ENCODE measurements at regions not wholly inside any gene's neighbourhood (a gene's known extent, or its start where the extent isn't known, plus 50 kb on each side); places are given as distances from the start of the nearest gene placed in this dataset.
A peak's percentile ranks its signal among the peaks of the same experiment; 100 is the strongest.

- Mint-ChIP-seq H3K4me3 (no peak overlapping the region), H3K27me3 (no peaks in the 10 kb centered on the region), H3K9me3 (no peaks in the 10 kb centered on the region), H3K27ac (peak overlapping the region; percentile 50 to 53), H3K4me1 (peaks cover 31 to 56% (median 49%) of the 10 kb centered on the region in 3 donors), H3K36me3 (peaks cover 10% of the 10 kb centered on the region)
- no peaks in the 10 kb centered on the region for H3K36me3 ChIP-seq (ENCODE audit: control insufficient read depth in 2 of 2, extremely low read depth in 1 of 2, insufficient read depth in 1 of 2, low read length in 1 of 2)
- WGBS (ENCODE audit: insufficient coverage), result no CpG with 5 or more reads among the region's 3 CpGs
- H3K4me3 ChIP-seq (ENCODE audit: control insufficient read depth in 1 of 2, extremely low read depth in 1 of 2, low read length in 1 of 2), result no peak overlapping the region
- no peaks in the 10 kb centered on the region for H3K27me3 ChIP-seq (replicated peaks in 1 of 2; ENCODE audit: control insufficient read depth in 2 of 2, extremely low read depth in 1 of 2, insufficient read depth in 2 of 2, low read length in 1 of 2)
- POLR2A ChIA-PET, result no interaction called here
- no peak for DNase-seq
- ATAC-seq (replicated peaks in 1 of 4), result no peak
- CTCF ChIA-PET, result no interaction called here
- no peaks in the 10 kb centered on the region for H3K9me3 ChIP-seq
- no peak overlapping the region for H3K27ac ChIP-seq (ENCODE audit: low read length)
- peaks cover 19 to 45% of the 10 kb centered on the region in 2 experiments for H3K4me1 ChIP-seq (ENCODE audit: control insufficient read depth in 1 of 2, extremely low read depth in 1 of 2, insufficient read depth in 2 of 2, low read length in 2 of 2)
Measured at GRCh38 chr5:160479220-160479619, 57.6 kb downstream of the PTTG1 start.

- DNase-seq, result no peak
- Mint-ChIP-seq H3K4me1 (peaks cover 24 to 57% (median 52%) of the 10 kb centered on the region in 3 donors), H3K27ac (peak overlapping the region; percentile 71 to 83), H3K9me3 (no peaks in the 10 kb centered on the region), H3K36me3 (peaks cover 13% of the 10 kb centered on the region), H3K27me3 (no peaks in the 10 kb centered on the region), H3K4me3 (peak overlapping the region in 2 of 3 donors; percentile 8 to 54)
- H3K4me3 ChIP-seq (ENCODE audit: control insufficient read depth in 1 of 2, extremely low read depth in 1 of 2, low read length in 1 of 2), result no peak overlapping the region
- H3K27ac ChIP-seq (ENCODE audit: low read length), result no peak overlapping the region
- CTCF ChIA-PET, result no interaction called here
- no peaks in the 10 kb centered on the region for H3K27me3 ChIP-seq (replicated peaks in 1 of 2; ENCODE audit: control insufficient read depth in 2 of 2, extremely low read depth in 1 of 2, insufficient read depth in 2 of 2, low read length in 1 of 2)
- POLR2A ChIA-PET, result no interaction called here
- H3K4me1 ChIP-seq (ENCODE audit: control insufficient read depth in 1 of 2, extremely low read depth in 1 of 2, insufficient read depth in 2 of 2, low read length in 2 of 2), result peaks cover 17 to 44% of the 10 kb centered on the region in 2 experiments
- no peak for ATAC-seq (replicated peaks in 1 of 4)
- no peaks in the 10 kb centered on the region for H3K36me3 ChIP-seq (ENCODE audit: control insufficient read depth in 2 of 2, extremely low read depth in 1 of 2, insufficient read depth in 1 of 2, low read length in 1 of 2)
- 86% methylated on average over 5 of the region's 7 CpGs for WGBS (ENCODE audit: insufficient coverage)
- H3K9me3 ChIP-seq, result no peaks in the 10 kb centered on the region
Measured at GRCh38 chr5:160479926-160480325, 58.3 kb downstream of the PTTG1 start.

GRCh38 chr5:160480652-160481051 lies 59.0 kb downstream of the PTTG1 start:
- ATAC-seq (replicated peaks in 1 of 4), result no peak
- no peak for DNase-seq
- ChIA-PET CTCF (interaction anchor here (0.6 to 0.7 kb wide), 2 partner anchors 42 to 376 kb away, joined by 3 read pairs; no protein-coding TSS in a partner anchor), POLR2A (interaction anchor here in 1 of 2 donors (0.6 kb wide), 1 partner anchor 22 kb away, joined by 3 read pairs; no protein-coding TSS in a partner anchor)
- peaks cover 13% of the 10 kb centered on the region for H3K36me3 Mint-ChIP-seq
- WGBS (ENCODE audit: insufficient coverage), result no CpG with 5 or more reads among the region's 1 CpG
- Histone ChIP-seq H3K27ac (ENCODE audit: low read length) (no peak overlapping the region), H3K36me3 (ENCODE audit: control insufficient read depth in 2 of 2, extremely low read depth in 1 of 2, insufficient read depth in 1 of 2, low read length in 1 of 2) (no peaks in the 10 kb centered on the region), H3K27me3 (replicated peaks in 1 of 2; ENCODE audit: control insufficient read depth in 2 of 2, extremely low read depth in 1 of 2, insufficient read depth in 2 of 2, low read length in 1 of 2) (no peaks in the 10 kb centered on the region), H3K4me1 (ENCODE audit: control insufficient read depth in 1 of 2, extremely low read depth in 1 of 2, insufficient read depth in 2 of 2, low read length in 2 of 2) (peaks cover 17 to 48% of the 10 kb centered on the region in 2 experiments), H3K9me3 (no peaks in the 10 kb centered on the region), H3K4me3 (ENCODE audit: control insufficient read depth in 1 of 2, extremely low read depth in 1 of 2, low read length in 1 of 2) (no peak overlapping the region)
- peak overlapping the region; percentile 6 to 34 for H3K27ac Mint-ChIP-seq
- no peak overlapping the region for H3K4me3 Mint-ChIP-seq
- H3K27me3 Mint-ChIP-seq, result no peaks in the 10 kb centered on the region
- H3K9me3 Mint-ChIP-seq, result no peaks in the 10 kb centered on the region
- peaks cover 19 to 60% (median 56%) of the 10 kb centered on the region in 3 donors for H3K4me1 Mint-ChIP-seq

- no CpG with 5 or more reads among the region's 2 CpGs for WGBS (ENCODE audit: insufficient coverage)
- DNase-seq (no peak), ATAC-seq (replicated peaks in 1 of 4) (no peak)
- Mint-ChIP-seq H3K4me1 (peaks cover 13 to 46% (median 39%) of the 10 kb centered on the region in 3 donors), H3K27ac (peak overlapping the region; percentile 68 to 79), H3K36me3 (peaks cover 13% of the 10 kb centered on the region), H3K27me3 (no peaks in the 10 kb centered on the region), H3K4me3 (no peak overlapping the region), H3K9me3 (no peaks in the 10 kb centered on the region)
- Histone ChIP-seq H3K27me3 (replicated peaks in 1 of 2; ENCODE audit: control insufficient read depth in 2 of 2, extremely low read depth in 1 of 2, insufficient read depth in 2 of 2, low read length in 1 of 2) (no peaks in the 10 kb centered on the region), H3K9me3 (no peaks in the 10 kb centered on the region), H3K4me1 (ENCODE audit: control insufficient read depth in 1 of 2, extremely low read depth in 1 of 2, insufficient read depth in 2 of 2, low read length in 2 of 2) (peaks cover 0 to 27% of the 10 kb centered on the region in 2 experiments), H3K27ac (ENCODE audit: low read length) (no peak overlapping the region), H3K4me3 (ENCODE audit: control insufficient read depth in 1 of 2, extremely low read depth in 1 of 2, low read length in 1 of 2) (no peak overlapping the region), H3K36me3 (ENCODE audit: control insufficient read depth in 2 of 2, extremely low read depth in 1 of 2, insufficient read depth in 1 of 2, low read length in 1 of 2) (no peaks in the 10 kb centered on the region)
- POLR2A ChIA-PET, result interaction anchor here (0.6 to 1.1 kb wide), 2 partner anchors 11 to 187 kb away, joined by 3 to 11 read pairs; no protein-coding TSS in a partner anchor
- CTCF ChIA-PET, result no interaction called here
Measured at GRCh38 chr5:160484678-160485077, 63.0 kb downstream of the PTTG1 start.

GRCh38 chr5:160485364-160485969 lies 63.8 kb downstream of the PTTG1 start:
- no peak overlapping the region for H3K4me3 Mint-ChIP-seq
- H3K27ac ChIP-seq (ENCODE audit: low read length), result peak overlapping the region; percentile 43
- no peaks in the 10 kb centered on the region for H3K9me3 ChIP-seq
- no peak overlapping the region for H3K4me3 ChIP-seq (ENCODE audit: control insufficient read depth in 1 of 2, extremely low read depth in 1 of 2, low read length in 1 of 2)
- CTCF ChIA-PET, result interaction anchor here in 1 of 2 donors (0.6 kb wide), 1 partner anchor 45 kb away, joined by 3 read pairs; no protein-coding TSS in a partner anchor
- peaks cover 13 to 39% (median 35%) of the 10 kb centered on the region in 3 donors for H3K4me1 Mint-ChIP-seq
- H3K27me3 ChIP-seq (replicated peaks in 1 of 2; ENCODE audit: control insufficient read depth in 2 of 2, extremely low read depth in 1 of 2, insufficient read depth in 2 of 2, low read length in 1 of 2), result no peaks in the 10 kb centered on the region
- 63% methylated on average over 2 of the region's 5 CpGs for WGBS (ENCODE audit: insufficient coverage)
- peaks cover 0 to 25% of the 10 kb centered on the region in 2 experiments for H3K4me1 ChIP-seq (ENCODE audit: control insufficient read depth in 1 of 2, extremely low read depth in 1 of 2, insufficient read depth in 2 of 2, low read length in 2 of 2)
- no peaks in the 10 kb centered on the region for H3K9me3 Mint-ChIP-seq
- no peaks in the 10 kb centered on the region for H3K27me3 Mint-ChIP-seq
- H3K36me3 Mint-ChIP-seq, result peaks cover 13% of the 10 kb centered on the region
- H3K27ac Mint-ChIP-seq, result peak overlapping the region; percentile 79 to 83
- H3K36me3 ChIP-seq (ENCODE audit: control insufficient read depth in 2 of 2, extremely low read depth in 1 of 2, insufficient read depth in 1 of 2, low read length in 1 of 2), result no peaks in the 10 kb centered on the region
- no peak for ATAC-seq (replicated peaks in 1 of 4)
- POLR2A ChIA-PET, result interaction anchor here (0.6 to 1.1 kb wide), 2 partner anchors 12 to 186 kb away, joined by 3 to 11 read pairs; no protein-coding TSS in a partner anchor
- DNase-seq, result no peak

GRCh38 chr5:160486573-160486972 lies 64.9 kb downstream of the PTTG1 start:
- H3K36me3 ChIP-seq (ENCODE audit: control insufficient read depth in 2 of 2, extremely low read depth in 1 of 2, insufficient read depth in 1 of 2, low read length in 1 of 2), result no peaks in the 10 kb centered on the region
- no peak overlapping the region for H3K4me3 ChIP-seq (ENCODE audit: control insufficient read depth in 1 of 2, extremely low read depth in 1 of 2, low read length in 1 of 2)
- H3K4me1 ChIP-seq (ENCODE audit: control insufficient read depth in 1 of 2, extremely low read depth in 1 of 2, insufficient read depth in 2 of 2, low read length in 2 of 2), result peaks cover 0 to 22% of the 10 kb centered on the region in 2 experiments
- Mint-ChIP-seq H3K9me3 (no peaks in the 10 kb centered on the region), H3K27ac (peak overlapping the region; percentile 79 to 83), H3K4me3 (peak overlapping the region in 2 of 3 donors; percentile 5 to 36), H3K27me3 (no peaks in the 10 kb centered on the region), H3K36me3 (peaks cover 13% of the 10 kb centered on the region), H3K4me1 (peaks cover 13 to 39% (median 32%) of the 10 kb centered on the region in 3 donors)
- ChIA-PET POLR2A (no interaction called here), CTCF (no interaction called here)
- no peaks in the 10 kb centered on the region for H3K9me3 ChIP-seq
- H3K27me3 ChIP-seq (replicated peaks in 1 of 2; ENCODE audit: control insufficient read depth in 2 of 2, extremely low read depth in 1 of 2, insufficient read depth in 2 of 2, low read length in 1 of 2), result no peaks in the 10 kb centered on the region
- WGBS (ENCODE audit: insufficient coverage), result 24% methylated on average over 2 of the region's 7 CpGs
- DNase-seq, result peak in 30 of 35 experiments; percentile 12 to 57 (median 30)
- ATAC-seq (replicated peaks in 1 of 4), result peak; percentile 77 to 95 (median 90)
- H3K27ac ChIP-seq (ENCODE audit: low read length), result peak overlapping the region; percentile 43
